IPS-15b (cell line): ENCODE measurements at regions not wholly inside any gene's neighbourhood (a gene's known extent, or its start where the extent isn't known, plus 50 kb on each side); places are given as distances from the start of the nearest gene placed in this dataset.
"Not testable (repeated sequence)": the region's sequence is repeated elsewhere in the genome, so short reads cannot be mapped to it uniquely, and the experiment has no call there.

Source experiments
- H3K27me3 ChIP-seq: one replicate; pipeline ENCODE4 v1.6.1; 2013; ENCODE audit warnings: low read length; ENCODE audit not compliant: control insufficient read depth, insufficient read depth
- H3K36me3 ChIP-seq: one replicate; pipeline ENCODE4 v1.6.1; 2013; ENCODE audit warnings: low read length; ENCODE audit not compliant: control insufficient read depth, insufficient read depth
- H3K4me1 ChIP-seq: one replicate; pipeline ENCODE4 v1.6.1; 2013; ENCODE audit warnings: mild to moderate bottlenecking, low read length; ENCODE audit not compliant: control insufficient read depth, insufficient read depth
- H3K4me3 ChIP-seq: one replicate; pipeline ENCODE4 v1.5.1; 2013; ENCODE audit warnings: low read depth, low read length
- H3K9ac ChIP-seq: one replicate; pipeline ENCODE4 v1.6.1; 2013; ENCODE audit warnings: low read depth, mild to moderate bottlenecking, low read length
- H3K9me3 ChIP-seq: one replicate; pipeline ENCODE4 v1.6.1; 2013; ENCODE audit warnings: mild to moderate bottlenecking, low read length; ENCODE audit not compliant: control insufficient read depth, insufficient read depth

GRCh38 chr19:30252214-30252613, 120.0 kb upstream of the ZNF536 start:
- no peak overlapping the region for H3K9ac ChIP-seq
- H3K9me3 ChIP-seq, result no peaks in the 10 kb centered on the region
- H3K4me1 ChIP-seq, result peaks cover 13% of the 10 kb centered on the region
- no peak overlapping the region for H3K4me3 ChIP-seq
- H3K27me3 ChIP-seq, result no peaks in the 10 kb centered on the region
- no peaks in the 10 kb centered on the region for H3K36me3 ChIP-seq

- Histone ChIP-seq H3K9me3 (no peaks in the 10 kb centered on the region), H3K4me3 (no peak overlapping the region), H3K9ac (no peak overlapping the region), H3K4me1 (peaks cover 17% of the 10 kb centered on the region), H3K27me3 (no peaks in the 10 kb centered on the region), H3K36me3 (no peaks in the 10 kb centered on the region)
Measured at GRCh38 chr19:30253581-30253996, 118.6 kb upstream of the ZNF536 start.

- no peaks in the 10 kb centered on the region for H3K27me3 ChIP-seq
- no peaks in the 10 kb centered on the region for H3K9me3 ChIP-seq
- H3K4me3 ChIP-seq, result no peak overlapping the region
- no peak overlapping the region for H3K9ac ChIP-seq
- H3K36me3 ChIP-seq, result no peaks in the 10 kb centered on the region
- H3K4me1 ChIP-seq, result peaks cover 14% of the 10 kb centered on the region
Measured at GRCh38 chr19:30254158-30254557, 118.0 kb upstream of the ZNF536 start.

- no peak overlapping the region for H3K4me3 ChIP-seq
- no peak overlapping the region for H3K9ac ChIP-seq
- H3K27me3 ChIP-seq, result no peaks in the 10 kb centered on the region
- peaks cover 14% of the 10 kb centered on the region for H3K4me1 ChIP-seq
- H3K9me3 ChIP-seq, result no peaks in the 10 kb centered on the region
- H3K36me3 ChIP-seq, result no peaks in the 10 kb centered on the region
Measured at GRCh38 chr19:30254789-30255188, 117.4 kb upstream of the ZNF536 start.

- Histone ChIP-seq H3K4me1 (peaks cover 14% of the 10 kb centered on the region), H3K27me3 (no peaks in the 10 kb centered on the region), H3K36me3 (no peaks in the 10 kb centered on the region), H3K4me3 (peak overlapping the region; percentile 0), H3K9ac (no peak overlapping the region), H3K9me3 (no peaks in the 10 kb centered on the region)
Measured at GRCh38 chr19:30255791-30256495, 116.2 kb upstream of the ZNF536 start.

- H3K27me3 ChIP-seq, result no peaks in the 10 kb centered on the region
Measured at GRCh38 chr19:30256496-30256850, 115.7 kb upstream of the ZNF536 start.

GRCh38 chr19:30263830-30264381, 108.3 kb upstream of the ZNF536 start:
- Histone ChIP-seq H3K4me3 (no peak overlapping the region), H3K4me1 (peaks cover 12% of the 10 kb centered on the region), H3K9me3 (no peaks in the 10 kb centered on the region), H3K27me3 (peaks cover 4% of the 10 kb centered on the region), H3K36me3 (no peaks in the 10 kb centered on the region), H3K9ac (no peak overlapping the region)

More at GRCh38 chr19:30256496-30256850, 115.7 kb upstream of the ZNF536 start:
- Histone ChIP-seq H3K36me3 (no peaks in the 10 kb centered on the region), H3K9me3 (no peaks in the 10 kb centered on the region), H3K4me1 (peaks cover 14% of the 10 kb centered on the region), H3K4me3 (no peak overlapping the region), H3K9ac (no peak overlapping the region)

GRCh38 chr19:30265918-30266317, 106.3 kb upstream of the ZNF536 start:
- H3K9me3 ChIP-seq, H3K4me3 ChIP-seq, H3K27me3 ChIP-seq, H3K9ac ChIP-seq, H3K36me3 ChIP-seq: not testable (repeated sequence)
- H3K4me1 ChIP-seq, result peaks cover 12% of the 10 kb centered on the region

- Histone ChIP-seq H3K4me3 (no peak overlapping the region), H3K36me3 (no peaks in the 10 kb centered on the region), H3K27me3 (peaks cover 4% of the 10 kb centered on the region), H3K4me1 (peaks cover 12% of the 10 kb centered on the region), H3K9ac (no peak overlapping the region), H3K9me3 (no peaks in the 10 kb centered on the region)
Measured at GRCh38 chr19:30266687-30267086, 105.5 kb upstream of the ZNF536 start.

GRCh38 chr19:30267332-30267731, 104.9 kb upstream of the ZNF536 start:
- peaks cover 4% of the 10 kb centered on the region for H3K27me3 ChIP-seq
- peaks cover 12% of the 10 kb centered on the region for H3K4me1 ChIP-seq
- H3K9me3 ChIP-seq, result no peaks in the 10 kb centered on the region
- no peak overlapping the region for H3K4me3 ChIP-seq
- H3K9ac ChIP-seq, result no peak overlapping the region
- no peaks in the 10 kb centered on the region for H3K36me3 ChIP-seq

- Histone ChIP-seq H3K4me1 (peaks cover 12% of the 10 kb centered on the region), H3K36me3 (no peaks in the 10 kb centered on the region), H3K27me3 (peaks cover 4% of the 10 kb centered on the region), H3K9ac (no peak overlapping the region), H3K4me3 (no peak overlapping the region), H3K9me3 (no peaks in the 10 kb centered on the region)
Measured at GRCh38 chr19:30268601-30269000, 103.6 kb upstream of the ZNF536 start.

- Histone ChIP-seq H3K4me1 (peaks cover 8% of the 10 kb centered on the region), H3K27me3 (peaks cover 4% of the 10 kb centered on the region), H3K9ac (no peak overlapping the region), H3K9me3 (no peaks in the 10 kb centered on the region), H3K4me3 (no peak overlapping the region), H3K36me3 (no peaks in the 10 kb centered on the region)
Measured at GRCh38 chr19:30269638-30270037, 102.5 kb upstream of the ZNF536 start.
